DOHH2 (cell line): ENCODE measurements at regions not wholly inside any gene's neighbourhood (a gene's known extent, or its start where the extent isn't known, plus 50 kb on each side); places are given as distances from the start of the nearest gene placed in this dataset.
"Not testable (repeated sequence)": the region's sequence is repeated elsewhere in the genome, so short reads cannot be mapped to it uniquely, and the experiment has no call there.

Source experiments
- H3F3A ChIP-seq: fragments of 200-600 bp; sonication (generic), shearing (Covaris generic); 2 replicates; pipeline ENCODE4 v1.6.0; 2016; ENCODE audit warnings: antibody characterized with exemption, mild to moderate bottlenecking; ENCODE audit not compliant: control insufficient read depth, insufficient read depth
- H3K27ac ChIP-seq: fragments of 200-600 bp; sonication (generic); 2 replicates; pipeline ENCODE4 v1.5.1; 2014; ENCODE audit warnings: low read depth, mild to moderate bottlenecking, low read length, moderate library complexity
- H3K27me3 ChIP-seq: fragments of 200-600 bp; sonication (generic); 2 replicates; pipeline ENCODE4 v1.6.1; 2014; ENCODE audit warnings: mild to moderate bottlenecking, low read length, mixed read lengths; ENCODE audit not compliant: control insufficient read depth
- H3K36me3 ChIP-seq: fragments of 200-600 bp; sonication (generic); 2 replicates; pipeline ENCODE4 v1.6.1; 2014; ENCODE audit warnings: mild to moderate bottlenecking, low read length, moderate library complexity, mixed read lengths; ENCODE audit not compliant: control insufficient read depth
- H3K4me1 ChIP-seq: fragments of 200-600 bp; sonication (generic); 2 replicates; pipeline ENCODE4 v1.6.1; 2014; ENCODE audit warnings: mild to moderate bottlenecking, low read length, mixed read lengths; ENCODE audit not compliant: control insufficient read depth
- H3K4me2 ChIP-seq: fragments of 200-600 bp; sonication (generic); 2 replicates; pipeline ENCODE4 v1.6.0; 2014; ENCODE audit warnings: mild to moderate bottlenecking, low read length, moderate library complexity
- H3K4me3 ChIP-seq: fragments of 200-600 bp; sonication (generic); 2 replicates; pipeline ENCODE4 v1.5.1; 2014; ENCODE audit warnings: mild to moderate bottlenecking, low read length, mixed read lengths
- H3K79me2 ChIP-seq: fragments of 200-600 bp; sonication (generic); 2 replicates; pipeline ENCODE4 v1.6.1; 2014; ENCODE audit warnings: mild to moderate bottlenecking, low read length, mixed read lengths; ENCODE audit not compliant: control insufficient read depth
- H3K9me2 ChIP-seq: fragments of 200-600 bp; sonication (generic); replicated peaks from 2 replicates; pipeline ENCODE4 v1.6.1; 2014; ENCODE audit warnings: mild to moderate bottlenecking, low read length, mixed read lengths; ENCODE audit not compliant: control insufficient read depth
- H3K9me3 ChIP-seq: fragments of 200-600 bp; sonication (generic); 2 replicates; pipeline ENCODE4 v1.6.1; 2014; ENCODE audit warnings: antibody characterized with exemption, low read length, mixed read lengths; ENCODE audit not compliant: control insufficient read depth, insufficient read depth
- H4K20me1 ChIP-seq: fragments of 200-600 bp; sonication (generic); 2 replicates; pipeline ENCODE4 v1.6.0; 2014; ENCODE audit warnings: low read depth, mild to moderate bottlenecking, antibody characterized with exemption, low read length, moderate library complexity; ENCODE audit not compliant: control insufficient read depth, insufficient read depth

DNA sequence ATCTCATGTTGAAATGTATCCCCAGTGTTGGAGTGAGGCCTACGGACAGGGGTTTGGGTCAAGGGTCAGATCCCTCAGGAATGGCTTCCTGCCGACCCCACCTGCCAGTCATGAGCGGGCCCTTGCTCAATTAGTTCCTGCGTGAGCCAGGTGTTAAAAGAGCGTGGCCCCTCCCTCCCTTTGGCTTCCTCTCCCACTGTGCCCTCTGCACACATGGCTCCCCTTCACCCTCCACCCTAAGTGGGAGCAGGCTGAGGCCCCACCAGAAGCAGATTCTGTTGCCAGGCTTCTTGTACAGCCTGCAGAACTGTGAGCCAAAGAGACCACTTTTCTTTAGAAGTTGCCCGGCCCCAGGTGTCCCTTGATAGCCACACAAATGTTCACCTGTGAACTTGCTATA is 193.3 kb downstream of the NPIPB11 start:
- not testable (repeated sequence) for H3K4me1 ChIP-seq, H3K79me2 ChIP-seq, H3K9me3 ChIP-seq, H4K20me1 ChIP-seq, H3K4me3 ChIP-seq, H3K36me3 ChIP-seq, H3F3A ChIP-seq, H3K4me2 ChIP-seq, H3K27me3 ChIP-seq, H3K9me2 ChIP-seq, H3K27ac ChIP-seq

DNA sequence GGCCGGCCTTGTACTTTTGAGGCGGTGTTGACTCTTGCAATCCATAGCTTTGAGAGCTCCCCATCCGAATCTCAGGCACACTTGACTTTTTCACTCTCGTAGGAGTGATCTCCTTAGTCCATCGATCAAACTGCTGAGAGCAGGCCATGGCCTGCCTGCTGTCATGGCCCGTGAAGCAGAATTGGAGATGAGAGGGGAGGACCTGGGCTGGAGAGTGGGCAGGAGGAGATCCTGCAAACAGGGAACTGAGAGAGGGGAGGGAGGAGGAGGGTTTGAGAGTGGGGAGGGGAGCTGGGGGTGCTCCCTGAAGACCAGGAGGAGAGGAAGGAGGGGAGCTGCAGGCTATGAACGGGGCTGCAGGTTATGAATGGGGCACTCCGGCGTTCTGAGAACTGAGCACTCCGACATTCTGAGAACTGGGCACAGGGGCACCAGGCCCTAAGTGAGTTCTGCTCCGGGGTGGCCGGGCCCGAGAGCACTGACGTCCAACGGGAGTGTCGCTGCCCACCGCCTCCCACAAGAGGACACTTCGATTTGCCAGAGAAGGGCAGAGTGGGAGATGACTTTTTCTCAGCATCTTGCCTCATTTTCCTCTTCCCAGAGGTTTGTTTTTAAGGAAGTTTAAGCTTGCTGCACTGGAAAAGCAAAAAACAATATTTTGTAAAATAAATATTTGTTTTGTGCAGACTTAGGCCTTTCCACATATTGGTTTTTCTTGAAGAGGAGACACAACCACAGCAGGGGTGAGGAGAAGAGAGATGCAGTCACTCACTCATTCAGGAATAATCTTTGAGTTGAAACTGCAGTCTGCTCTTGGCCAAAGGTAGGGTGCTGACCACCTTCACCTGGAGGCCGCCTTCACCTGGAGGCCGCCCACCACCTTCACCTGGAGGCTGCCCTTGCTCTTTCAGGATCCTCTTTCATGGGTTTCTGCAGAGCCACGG is 194.2 kb downstream of the NPIPB11 start:
- H3F3A ChIP-seq, H3K27me3 ChIP-seq, H3K4me2 ChIP-seq, H3K4me1 ChIP-seq, H3K9me3 ChIP-seq, H3K79me2 ChIP-seq, H3K27ac ChIP-seq, H3K9me2 ChIP-seq, H4K20me1 ChIP-seq, H3K4me3 ChIP-seq, H3K36me3 ChIP-seq: not testable (repeated sequence)

DNA sequence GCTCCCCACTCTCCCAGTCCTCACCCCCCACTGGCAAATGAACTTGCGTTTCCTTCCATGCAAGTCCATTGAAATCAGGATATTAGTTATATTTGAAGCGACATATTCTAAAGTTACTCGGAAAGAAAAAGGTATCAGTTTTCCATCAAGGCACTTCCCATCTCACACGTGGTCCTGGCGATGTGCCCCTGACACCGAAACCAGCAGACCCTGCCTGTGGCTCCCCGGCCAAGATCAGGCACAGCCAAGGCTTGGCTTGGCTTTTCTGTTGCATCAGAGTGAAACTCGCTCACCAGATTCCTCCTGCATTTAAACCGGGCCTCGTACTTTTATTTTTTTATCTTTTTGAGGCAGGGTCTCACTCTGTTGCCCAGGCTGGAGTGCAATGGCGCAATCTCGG is 195.1 kb downstream of the NPIPB11 start:
- H3K79me2 ChIP-seq, H3K4me3 ChIP-seq, H3K36me3 ChIP-seq, H4K20me1 ChIP-seq, H3K9me2 ChIP-seq, H3K4me1 ChIP-seq, H3K9me3 ChIP-seq, H3K4me2 ChIP-seq, H3K27ac ChIP-seq, H3K27me3 ChIP-seq, H3F3A ChIP-seq: not testable (repeated sequence)

DNA sequence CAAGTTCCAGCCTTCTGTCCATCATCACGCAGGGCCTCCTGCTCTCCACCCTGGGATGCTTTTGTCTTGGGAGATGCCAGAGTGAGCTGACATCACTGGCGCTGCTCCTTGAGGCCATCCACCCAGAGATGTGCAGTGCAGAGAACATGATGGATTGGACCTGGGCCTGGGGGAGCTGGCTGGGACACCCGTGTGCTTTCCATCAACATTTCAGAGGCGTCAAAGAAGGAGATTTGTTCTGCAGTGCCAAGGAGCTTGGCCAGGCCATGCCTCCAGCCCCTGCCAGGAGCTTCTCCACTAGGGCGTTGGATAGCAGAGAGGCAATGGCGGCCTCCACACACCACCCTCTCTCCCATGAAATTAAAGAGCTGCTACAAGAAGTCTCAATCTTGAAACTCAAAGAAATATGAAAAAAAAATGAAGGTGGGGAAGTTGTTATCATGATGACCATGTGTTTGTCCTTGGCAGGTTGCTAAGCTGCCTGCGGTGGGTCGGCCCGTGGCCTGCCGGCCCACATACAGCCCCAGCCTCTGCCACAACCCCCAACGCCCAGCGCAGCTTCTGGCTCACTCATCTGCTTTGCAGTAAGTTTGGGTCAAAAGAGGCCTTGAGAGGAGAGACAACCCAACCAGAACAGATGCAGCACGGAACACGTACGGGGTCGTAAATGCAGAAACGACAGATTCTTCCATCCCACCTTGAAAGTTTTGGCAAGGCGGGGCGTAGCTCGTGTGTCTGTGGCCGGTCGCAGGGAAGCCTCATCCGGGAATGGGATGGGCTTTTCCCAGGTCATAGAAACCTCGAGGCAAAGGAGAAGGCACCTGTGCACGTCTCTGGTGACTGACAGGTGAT is 196.0 kb downstream of the NPIPB11 start:
- H3K9me2 ChIP-seq, H4K20me1 ChIP-seq, H3K36me3 ChIP-seq, H3K27me3 ChIP-seq, H3K27ac ChIP-seq, H3K4me3 ChIP-seq, H3K4me2 ChIP-seq, H3K4me1 ChIP-seq, H3K79me2 ChIP-seq, H3K9me3 ChIP-seq, H3F3A ChIP-seq: not testable (repeated sequence)

DNA sequence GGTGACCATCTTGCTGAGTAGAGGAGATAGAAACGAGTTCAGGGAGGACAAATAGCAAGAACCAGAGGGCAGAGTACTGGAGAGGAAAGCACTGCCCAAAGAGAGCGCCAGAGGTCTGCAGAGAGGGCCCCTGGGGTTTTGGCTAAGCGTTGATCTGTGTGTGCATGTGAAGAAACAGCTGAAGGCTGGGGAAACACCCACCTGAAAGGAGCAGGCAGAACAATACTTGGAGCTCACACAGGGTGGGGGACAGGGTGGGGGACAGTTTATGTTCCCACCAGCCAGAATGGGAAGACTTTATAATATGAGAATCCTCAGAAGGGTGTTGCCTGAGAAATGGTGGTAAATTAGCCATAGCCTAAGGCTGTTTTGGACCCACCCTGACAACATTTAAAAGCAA is 200.4 kb downstream of the NPIPB11 start:
- H3K4me2 ChIP-seq, H3K27me3 ChIP-seq, H4K20me1 ChIP-seq, H3K79me2 ChIP-seq, H3K4me1 ChIP-seq, H3K4me3 ChIP-seq, H3K36me3 ChIP-seq, H3K27ac ChIP-seq, H3K9me2 ChIP-seq, H3K9me3 ChIP-seq, H3F3A ChIP-seq: not testable (repeated sequence)

DNA sequence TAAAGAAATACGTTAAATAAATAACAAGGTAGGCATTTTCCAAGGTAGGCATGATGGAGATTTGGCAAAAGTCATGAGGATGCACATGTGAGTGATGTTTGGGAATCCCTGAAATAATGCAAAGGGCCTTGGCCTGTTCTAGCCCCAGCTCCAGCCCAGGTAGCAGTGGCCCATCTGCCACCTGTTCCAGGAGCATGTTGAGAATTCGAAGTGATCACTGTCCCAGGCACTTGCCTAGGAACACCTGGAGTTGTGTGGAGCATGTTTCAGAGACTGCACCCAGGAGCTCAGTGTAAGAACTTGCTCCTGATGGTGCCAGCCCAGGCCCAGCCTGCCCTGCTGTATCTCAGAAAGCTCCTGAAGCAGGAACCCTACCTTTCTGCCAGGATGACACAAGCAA is 201.4 kb downstream of the NPIPB11 start:
- H3K9me2 ChIP-seq, H3F3A ChIP-seq, H3K79me2 ChIP-seq, H3K9me3 ChIP-seq, H3K4me3 ChIP-seq, H3K27me3 ChIP-seq, H3K36me3 ChIP-seq, H3K27ac ChIP-seq, H3K4me2 ChIP-seq, H3K4me1 ChIP-seq, H4K20me1 ChIP-seq: not testable (repeated sequence)
